ENCODE measurements at regions not wholly inside any gene's neighbourhood (a gene's known extent, or its start where the extent isn't known, plus 50 kb on each side); places are given as distances from the start of the nearest gene placed in this dataset.

DNA sequence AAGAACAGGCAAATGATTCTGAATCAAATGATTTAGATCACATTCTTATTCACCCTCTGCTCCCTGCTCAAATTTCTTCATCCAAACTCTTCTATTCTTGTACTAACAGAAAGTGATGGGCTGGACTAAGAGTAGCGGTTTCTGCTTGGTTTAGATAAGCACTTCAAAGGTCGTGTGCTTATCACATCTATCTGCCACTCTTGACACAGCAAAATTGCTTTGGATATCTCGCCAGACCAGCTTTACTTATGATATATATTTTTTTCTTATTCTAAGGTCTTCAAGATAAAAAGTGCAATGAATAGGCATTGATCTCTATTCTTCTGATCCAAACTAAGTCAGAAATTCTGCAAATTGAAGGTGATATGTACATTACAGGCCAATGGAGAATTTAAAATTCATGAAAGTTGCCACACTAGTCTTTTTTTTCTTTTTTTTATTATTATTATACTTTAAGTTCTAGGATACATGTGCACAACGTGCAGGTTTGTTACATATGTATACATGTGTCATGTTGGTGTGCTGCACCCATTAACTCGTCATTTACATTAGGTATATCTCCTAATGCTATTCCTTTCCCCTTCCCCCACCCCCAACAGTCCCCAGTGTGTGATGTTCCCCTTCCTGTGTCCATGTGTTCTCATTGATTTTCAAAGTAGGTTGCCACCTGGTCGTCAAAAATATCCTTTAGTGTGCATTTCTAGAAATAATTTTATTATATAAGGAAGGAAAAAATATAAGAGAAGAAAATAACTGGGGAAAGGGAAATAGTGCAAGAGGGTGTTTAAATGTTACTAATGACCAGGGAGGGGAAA, 1941.0 kb upstream of the RAG2 start:
- no peak overlapping the region for H3K4me3 Mint-ChIP-seq
- TF ChIP-seq JUN (CRISPR knock-in tag; IDR thresholded peaks at IDR 0.05) (no peak), NFE2L1 (CRISPR knock-in tag; IDR thresholded peaks at IDR 0.05) (no peak), ZNF423 (CRISPR knock-in tag; IDR thresholded peaks at IDR 0.05) (no peak), NR1H2 (CRISPR knock-in tag; IDR thresholded peaks at IDR 0.05) (no peak), SMAD3 (CRISPR knock-in tag; IDR thresholded peaks at IDR 0.05; ENCODE audit: borderline replicate concordance) (no peak)
- TF ChIP-seq, protein P1, sequence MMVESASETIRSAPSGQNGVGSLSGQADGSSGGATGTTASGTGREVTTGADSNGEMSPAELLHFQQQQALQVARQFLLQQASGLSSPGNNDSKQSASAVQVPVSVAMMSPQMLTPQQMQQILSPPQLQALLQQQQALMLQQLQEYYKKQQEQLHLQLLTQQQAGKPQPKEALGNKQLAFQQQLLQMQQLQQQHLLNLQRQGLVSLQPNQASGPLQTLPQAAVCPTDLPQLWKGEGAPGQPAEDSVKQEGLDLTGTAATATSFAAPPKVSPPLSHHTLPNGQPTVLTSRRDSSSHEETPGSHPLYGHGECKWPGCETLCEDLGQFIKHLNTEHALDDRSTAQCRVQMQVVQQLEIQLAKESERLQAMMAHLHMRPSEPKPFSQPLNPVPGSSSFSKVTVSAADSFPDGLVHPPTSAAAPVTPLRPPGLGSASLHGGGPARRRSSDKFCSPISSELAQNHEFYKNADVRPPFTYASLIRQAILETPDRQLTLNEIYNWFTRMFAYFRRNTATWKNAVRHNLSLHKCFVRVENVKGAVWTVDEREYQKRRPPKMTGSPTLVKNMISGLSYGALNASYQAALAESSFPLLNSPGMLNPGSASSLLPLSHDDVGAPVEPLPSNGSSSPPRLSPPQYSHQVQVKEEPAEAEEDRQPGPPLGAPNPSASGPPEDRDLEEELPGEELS (CRISPR knock-in tag; IDR thresholded peaks at IDR 0.05) = no peak
- peaks cover 77% of the 10 kb centered on the region for H3K9me3 Mint-ChIP-seq
- H3K27me3 Mint-ChIP-seq (ENCODE audit: low read depth) = no peaks in the 10 kb centered on the region
- CTCF ChIA-PET = no interaction called here
- H3K36me3 Mint-ChIP-seq = peaks cover 43% of the 10 kb centered on the region
- POLR2A ChIA-PET = no interaction called here
- no peak overlapping the region for H3K27ac Mint-ChIP-seq
- H3K4me1 Mint-ChIP-seq = no peaks in the 10 kb centered on the region
- DNase-seq (ENCODE audit: low spot score) = no peak
- ATAC-seq = no peak

DNA sequence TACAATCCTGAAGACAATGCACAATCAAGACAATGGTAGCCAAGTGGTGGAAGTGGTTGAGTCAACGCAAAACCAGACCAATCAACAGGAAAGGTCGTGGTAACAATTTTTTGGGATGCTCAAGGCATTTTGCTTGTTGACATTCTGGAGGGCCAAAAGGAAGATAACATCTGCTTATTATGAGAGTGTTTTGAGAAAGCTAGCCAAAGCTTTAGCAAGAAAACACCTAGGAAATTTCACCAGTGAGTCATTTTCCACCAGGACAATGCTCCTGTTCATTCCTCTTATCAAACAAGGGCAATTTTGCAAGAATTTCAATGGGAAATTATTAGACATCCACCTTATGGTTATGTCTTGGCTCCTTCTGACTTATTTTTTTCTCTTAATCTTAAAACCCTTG, 1932.2 kb upstream of the RAG2 start:
- DNase-seq (ENCODE audit: low spot score) = no peak
- TF ChIP-seq SMAD4 (CRISPR knock-in tag; IDR thresholded peaks at IDR 0.05) = no peak
- no peak for TF ChIP-seq NR2C2 (CRISPR knock-in tag; IDR thresholded peaks at IDR 0.05)
- TF ChIP-seq ZNF138 (CRISPR knock-in tag; conservative IDR thresholded peaks at IDR 0.05) = no peak
- no peak for TF ChIP-seq ZMAT4 (CRISPR knock-in tag; IDR thresholded peaks at IDR 0.05)
- no peak for TF ChIP-seq ZNF425 (CRISPR knock-in tag; conservative IDR thresholded peaks at IDR 0.05)
- TF ChIP-seq, protein P2, sequence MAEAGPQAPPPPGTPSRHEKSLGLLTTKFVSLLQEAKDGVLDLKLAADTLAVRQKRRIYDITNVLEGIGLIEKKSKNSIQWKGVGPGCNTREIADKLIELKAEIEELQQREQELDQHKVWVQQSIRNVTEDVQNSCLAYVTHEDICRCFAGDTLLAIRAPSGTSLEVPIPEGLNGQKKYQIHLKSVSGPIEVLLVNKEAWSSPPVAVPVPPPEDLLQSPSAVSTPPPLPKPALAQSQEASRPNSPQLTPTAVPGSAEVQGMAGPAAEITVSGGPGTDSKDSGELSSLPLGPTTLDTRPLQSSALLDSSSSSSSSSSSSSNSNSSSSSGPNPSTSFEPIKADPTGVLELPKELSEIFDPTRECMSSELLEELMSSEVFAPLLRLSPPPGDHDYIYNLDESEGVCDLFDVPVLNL (CRISPR knock-in tag; IDR thresholded peaks at IDR 0.05; ENCODE audit: borderline replicate concordance, low read depth) = no peak
- ChIA-PET POLR2A (no interaction called here), CTCF (no interaction called here)
- Mint-ChIP-seq H3K4me3 (no peak overlapping the region), H3K4me1 (no peaks in the 10 kb centered on the region), H3K27ac (no peak overlapping the region), H3K36me3 (peaks cover 57% of the 10 kb centered on the region), H3K27me3 (ENCODE audit: low read depth) (no peaks in the 10 kb centered on the region), H3K9me3 (peaks cover 82% of the 10 kb centered on the region)
- no peak for ATAC-seq

DNA sequence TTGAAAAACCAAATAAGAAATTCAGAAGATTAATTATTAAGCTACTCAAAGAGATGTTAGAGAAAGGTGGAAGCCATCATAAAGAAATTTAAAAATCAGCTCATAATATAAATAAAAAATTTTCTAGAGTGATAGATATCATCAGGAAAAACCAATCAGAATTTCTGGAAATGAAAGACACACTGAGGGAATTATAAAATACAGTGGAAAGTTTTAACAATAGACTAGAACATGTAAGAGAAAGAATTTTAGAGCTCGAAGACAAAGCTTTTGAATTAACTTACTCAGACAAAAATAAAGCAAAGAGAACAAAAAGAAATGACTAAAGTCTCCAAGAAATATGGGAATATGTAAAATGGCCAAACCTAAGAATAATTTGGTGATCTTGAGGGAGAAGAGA, 1926.9 kb upstream of the RAG2 start:
- Mint-ChIP-seq H3K36me3 (peaks cover 47% of the 10 kb centered on the region), H3K4me3 (no peak overlapping the region), H3K27ac (no peak overlapping the region), H3K9me3 (peaks cover 68% of the 10 kb centered on the region), H3K4me1 (no peaks in the 10 kb centered on the region), H3K27me3 (ENCODE audit: low read depth) (no peaks in the 10 kb centered on the region)
- no peak for ATAC-seq
- DNase-seq (ENCODE audit: low spot score) = no peak
- TF ChIP-seq CTCF (IDR thresholded peaks at IDR 0.05) = no peak
- no peak for TF ChIP-seq MXD4 (CRISPR knock-in tag; IDR thresholded peaks at IDR 0.05; ENCODE audit: borderline replicate concordance)
- TF ChIP-seq NFYB (CRISPR knock-in tag; conservative IDR thresholded peaks at IDR 0.05; ENCODE audit: low read depth) = no peak
- TF ChIP-seq ZNF219 (CRISPR knock-in tag; IDR thresholded peaks at IDR 0.05; ENCODE audit: borderline replicate concordance) = no peak
- TF ChIP-seq NR3C1 (CRISPR knock-in tag; conservative IDR thresholded peaks at IDR 0.05; ENCODE audit: low read depth) = no peak
- no peak for TF ChIP-seq RELA (CRISPR knock-in tag; IDR thresholded peaks at IDR 0.05; ENCODE audit: borderline replicate concordance)
- ChIA-PET CTCF (no interaction called here), POLR2A (no interaction called here)

All from WTC11 (cell line).